ENCODE measurements at regions not wholly inside any gene's neighbourhood (a gene's known extent, or its start where the extent isn't known, plus 50 kb on each side); places are given as distances from the start of the nearest gene placed in this dataset.
"Not testable (repeated sequence)": the region's sequence is repeated elsewhere in the genome, so short reads cannot be mapped to it uniquely, and the experiment has no call there.

- no peak for DNase-seq (ENCODE audit: low spot score)
Observed at GRCh38 chr10:4230036-4230435, 445.0 kb upstream of the KLF6 start.

DNA sequence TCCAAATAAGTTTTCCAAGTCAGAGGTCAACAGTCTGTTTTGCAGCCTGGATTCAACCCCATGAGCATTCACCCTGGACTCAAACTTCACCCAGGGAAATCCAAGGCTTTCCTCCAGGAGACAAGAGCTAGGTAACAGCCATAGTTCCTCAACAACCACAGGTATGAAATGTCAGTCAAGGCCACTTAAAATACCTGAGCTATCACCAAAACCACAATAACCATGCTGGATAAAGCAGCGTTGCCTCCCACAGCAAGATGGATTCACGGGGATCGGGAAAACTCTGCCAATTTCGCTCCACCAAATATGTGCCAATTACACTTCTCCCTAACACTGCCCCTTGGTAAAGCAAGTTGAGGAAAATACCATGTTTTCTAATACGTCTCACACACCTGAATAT is 444.1 kb upstream of the KLF6 start:
- no peak for DNase-seq (ENCODE audit: low spot score)

GRCh38 chr10:4227586-4227985 is 442.6 kb upstream of the KLF6 start:
- no peak for DNase-seq (ENCODE audit: low spot score)

DNA sequence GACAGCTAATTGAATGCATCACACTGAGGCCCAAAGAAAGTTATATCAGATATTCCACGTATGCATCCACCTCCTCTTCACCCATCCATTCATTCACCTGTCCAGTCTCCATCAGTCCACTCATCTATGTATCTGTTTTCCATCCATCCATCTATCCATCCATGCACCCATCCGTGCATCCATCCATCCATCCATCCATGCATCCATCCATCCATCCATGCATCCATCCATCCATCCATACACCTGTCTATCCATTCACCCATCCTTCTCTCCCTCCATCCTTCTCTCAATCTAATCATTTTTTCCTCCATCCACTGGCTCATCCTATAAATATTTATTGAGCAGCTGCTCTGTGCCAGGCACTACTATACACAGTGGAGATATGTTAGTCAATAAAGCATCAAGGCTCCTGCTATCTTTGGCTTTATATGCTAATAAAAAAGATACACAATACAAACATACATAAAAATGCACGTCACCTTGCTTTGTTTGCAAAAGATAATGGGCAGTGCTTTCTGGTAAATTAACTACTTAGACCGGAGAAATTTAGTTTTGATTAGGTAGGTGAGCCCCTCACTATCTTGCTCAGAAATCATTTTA is 442.0 kb upstream of the KLF6 start:
- DNase-seq (ENCODE audit: low spot score) = no peak

DNA sequence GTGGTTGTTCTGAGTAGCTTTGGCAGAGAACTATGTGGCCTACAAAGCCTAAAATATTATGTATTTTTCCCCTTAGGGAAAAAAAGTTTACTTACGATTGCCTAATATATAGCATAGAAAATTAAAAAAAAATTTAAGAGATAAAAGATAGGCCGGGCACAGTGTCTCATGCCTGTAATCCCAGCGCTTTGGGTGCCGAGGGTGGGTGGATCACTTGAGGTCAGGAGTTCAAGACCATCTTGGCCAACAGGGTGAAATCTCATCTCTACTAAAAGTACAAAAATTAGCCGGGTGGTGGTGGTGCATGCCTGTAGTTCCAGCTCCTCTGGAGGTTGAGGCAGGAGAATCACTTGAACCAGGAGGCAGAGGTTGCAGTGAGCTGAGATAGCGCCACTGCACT is 439.2 kb upstream of the KLF6 start:
- no peak for DNase-seq (ENCODE audit: low spot score)

DNA sequence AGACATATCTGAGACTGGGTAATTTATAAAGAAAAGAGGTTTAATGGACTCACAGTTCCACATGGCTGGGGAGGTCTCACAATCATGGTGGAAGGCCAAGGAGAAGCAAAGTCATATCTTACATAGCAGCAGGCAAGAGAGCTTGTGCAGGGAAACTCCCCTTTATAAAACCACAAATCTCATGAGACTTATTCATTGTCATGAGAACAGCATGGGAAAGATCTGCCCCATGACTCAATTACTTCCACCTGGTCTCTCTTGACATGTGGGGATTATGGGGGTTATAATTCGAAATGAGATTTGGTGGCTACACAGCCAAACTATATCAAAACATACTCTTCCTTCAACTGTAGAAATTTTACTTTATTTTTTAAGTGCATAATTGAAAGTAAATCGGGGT is 436.3 kb upstream of the KLF6 start:
- DNase-seq (ENCODE audit: low spot score) = not testable (repeated sequence)

DNA sequence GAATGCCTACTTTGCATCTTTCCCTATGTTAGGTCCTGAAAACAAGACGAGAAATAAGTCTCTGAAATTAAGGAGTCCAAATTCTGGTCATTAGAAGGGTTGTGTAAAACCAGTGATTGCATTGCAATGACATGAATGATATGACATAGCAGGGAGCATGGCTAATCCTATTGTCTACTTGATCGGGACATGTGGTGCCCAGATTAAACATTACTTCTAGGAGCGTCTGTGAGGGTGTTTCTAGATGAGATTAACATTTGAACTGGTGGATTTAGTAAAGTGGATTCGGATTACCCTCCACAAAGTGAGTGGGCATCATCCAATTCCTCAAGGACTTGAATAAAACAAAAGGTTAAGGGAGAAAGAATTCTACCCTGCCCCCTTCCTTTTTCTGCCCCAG is 434.9 kb upstream of the KLF6 start:
- no peak for DNase-seq (ENCODE audit: low spot score)

- no peak for DNase-seq (ENCODE audit: low spot score)
Observed at GRCh38 chr10:4217653-4218052, 432.6 kb upstream of the KLF6 start.

- no peak for DNase-seq (ENCODE audit: low spot score)
Observed at GRCh38 chr10:4217187-4217586, 432.2 kb upstream of the KLF6 start.

DNA sequence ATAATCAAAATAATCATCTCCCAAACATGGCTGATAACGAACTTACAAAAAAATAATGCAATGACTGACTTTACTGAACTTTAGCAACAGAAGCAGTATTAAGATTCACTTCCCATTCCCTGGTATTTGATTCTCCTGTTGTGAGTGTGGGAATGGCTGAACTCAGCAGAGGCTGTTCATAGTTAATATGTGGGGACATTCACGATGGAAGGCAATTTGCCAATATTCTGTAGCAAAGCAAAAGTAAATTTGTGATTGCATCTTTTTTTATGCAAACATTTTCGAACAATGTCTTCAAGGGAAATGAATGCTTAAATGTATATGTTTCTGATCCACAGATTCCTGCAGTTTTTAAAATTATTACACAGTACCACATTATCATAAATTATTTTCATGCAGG is 431.7 kb upstream of the KLF6 start:
- no peak for DNase-seq (ENCODE audit: low spot score)

DNA sequence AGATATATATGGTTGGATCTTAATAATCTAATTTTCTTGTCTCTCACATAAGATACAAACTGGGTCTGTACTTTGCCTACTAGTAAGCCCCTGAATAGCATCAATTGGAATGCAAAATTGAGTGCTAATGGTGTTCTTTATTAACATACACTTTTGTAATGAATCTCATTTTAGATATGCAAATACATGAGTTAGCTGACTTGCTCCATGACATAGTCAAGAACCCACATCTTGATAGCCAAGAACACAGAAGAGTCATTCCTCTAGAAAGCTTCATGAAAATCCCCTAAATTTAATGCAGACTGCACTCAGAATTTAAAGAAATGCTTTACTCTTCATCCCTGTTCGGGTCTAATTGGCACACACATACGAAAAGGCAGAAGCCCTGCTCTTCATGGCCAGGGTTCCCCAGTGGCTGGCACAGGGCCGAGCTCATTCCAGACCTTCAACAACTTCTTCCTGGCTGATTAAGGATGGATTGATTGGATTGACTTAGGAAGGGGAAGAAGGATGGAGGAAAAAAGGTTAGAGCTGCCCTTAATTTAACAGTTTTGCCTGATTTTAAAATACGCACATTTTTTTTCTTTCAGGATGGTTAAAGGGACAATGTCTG is 431.1 kb upstream of the KLF6 start:
- no peak for DNase-seq (ENCODE audit: low spot score)

GRCh38 chr10:4215485-4215884 is 430.5 kb upstream of the KLF6 start:
- DNase-seq (ENCODE audit: low spot score) = no peak

DNA sequence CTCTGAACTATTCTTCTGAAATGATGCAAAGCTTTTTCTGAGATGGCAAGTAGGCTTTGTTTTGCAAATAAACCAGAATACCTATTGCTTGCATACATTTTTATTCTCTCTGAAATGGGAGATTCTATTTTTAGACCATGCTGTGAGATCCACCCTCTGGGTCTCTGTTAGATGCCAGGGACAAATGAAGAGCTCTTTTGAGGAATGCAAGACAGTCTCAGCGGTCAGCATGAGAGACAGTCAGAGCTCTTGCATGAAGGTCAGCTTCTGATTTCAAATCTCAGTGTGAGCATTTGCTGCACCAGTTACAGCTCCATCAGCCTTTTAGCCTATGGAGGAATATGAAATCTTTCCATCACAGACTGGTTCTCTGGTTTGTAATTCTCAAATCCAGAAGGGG is 429.9 kb upstream of the KLF6 start:
- no peak for DNase-seq (ENCODE audit: low spot score)

- no peak for DNase-seq (ENCODE audit: low spot score)
Observed at GRCh38 chr10:4213441-4213840, 428.4 kb upstream of the KLF6 start.

GRCh38 chr10:4212111-4212630 is 427.2 kb upstream of the KLF6 start:
- no peak for DNase-seq (ENCODE audit: low spot score)

DNA sequence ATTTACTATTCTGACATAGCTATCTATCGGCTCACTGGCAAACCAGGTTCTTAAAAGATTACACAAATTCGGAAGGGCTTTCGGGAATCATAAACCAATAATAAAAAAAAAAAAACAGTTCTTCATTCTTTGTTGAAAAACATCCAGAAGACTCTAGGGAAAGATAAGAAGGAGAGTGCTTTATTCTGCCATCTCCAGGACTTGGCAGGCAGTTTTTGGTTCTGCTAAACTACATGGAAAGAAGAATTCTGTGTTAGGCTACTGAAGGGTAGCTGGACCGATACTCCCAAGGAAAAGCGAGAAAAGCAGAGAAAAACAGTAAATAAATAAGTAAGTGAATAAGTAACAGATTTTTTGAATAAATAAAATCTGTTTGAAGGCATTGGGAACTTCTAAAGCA is 423.5 kb upstream of the KLF6 start:
- no peak for DNase-seq (ENCODE audit: low spot score)

DNA sequence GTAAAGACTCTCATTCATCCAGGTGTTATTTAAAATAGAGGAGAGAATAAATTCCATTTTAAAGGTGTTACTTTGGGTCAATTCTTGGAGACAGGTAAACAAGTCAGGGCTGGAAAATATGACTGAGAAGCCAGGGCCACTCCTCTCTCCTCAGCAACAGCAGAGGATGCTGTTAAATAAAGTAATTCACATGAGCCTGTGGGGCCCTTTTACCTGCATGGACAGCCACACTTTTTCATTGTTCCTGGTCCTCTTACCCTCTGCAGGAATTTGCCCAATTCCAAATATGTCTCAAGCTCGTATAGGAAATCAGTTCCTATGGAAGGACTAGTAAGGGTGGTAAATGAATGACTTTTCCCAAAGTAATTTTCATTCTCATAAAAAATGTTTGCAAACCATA is 420.1 kb upstream of the KLF6 start:
- no peak for DNase-seq (ENCODE audit: low spot score)

GRCh38 chr10:4202938-4203337 is 417.9 kb upstream of the KLF6 start:
- DNase-seq (ENCODE audit: low spot score) = no peak

DNA sequence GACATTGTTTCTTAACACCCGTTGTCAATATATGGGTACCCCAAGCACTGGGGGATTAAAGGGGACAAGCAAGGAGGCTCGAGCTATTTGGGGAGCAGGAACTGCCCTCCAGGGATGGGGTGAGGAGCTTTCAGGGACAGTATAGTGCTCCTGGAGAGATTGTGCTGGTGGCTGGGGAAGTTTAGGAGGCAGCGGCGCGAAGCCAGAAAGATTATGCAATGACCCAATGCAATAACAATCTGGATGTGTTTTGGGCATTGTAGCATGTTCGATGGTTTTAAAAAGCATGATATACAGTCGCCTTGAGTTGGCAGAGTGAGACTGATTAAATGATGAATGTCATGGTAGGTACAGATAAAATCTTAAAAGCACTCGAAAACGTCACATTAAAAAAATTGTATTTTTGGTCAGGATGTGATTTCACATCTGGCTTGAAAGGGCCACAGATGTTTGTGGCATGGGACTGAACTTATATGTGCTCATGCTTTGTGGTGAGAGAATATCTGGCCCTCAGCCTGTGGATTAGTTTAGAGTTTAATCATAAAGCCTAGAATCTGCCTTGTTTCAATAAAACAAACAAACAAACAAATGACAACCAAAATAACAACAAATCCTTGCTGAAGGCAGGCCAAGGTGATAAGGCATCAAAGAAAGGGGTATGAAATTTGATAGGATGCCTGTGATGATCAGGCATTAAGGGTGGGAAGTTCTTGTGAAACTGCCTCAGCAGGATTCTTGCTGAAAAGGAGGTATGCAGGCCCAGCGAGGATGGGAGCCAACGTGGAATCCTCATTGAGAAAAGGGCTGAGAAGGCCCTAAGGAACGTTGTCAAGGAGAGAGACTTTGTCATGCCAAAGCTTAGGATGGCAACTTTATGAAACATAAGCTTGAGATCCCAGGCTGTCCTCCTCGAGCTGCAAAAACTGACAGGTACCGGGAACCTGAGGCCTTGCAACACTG is 417.1 kb upstream of the KLF6 start:
- DNase-seq (ENCODE audit: low spot score) = no peak

DNA sequence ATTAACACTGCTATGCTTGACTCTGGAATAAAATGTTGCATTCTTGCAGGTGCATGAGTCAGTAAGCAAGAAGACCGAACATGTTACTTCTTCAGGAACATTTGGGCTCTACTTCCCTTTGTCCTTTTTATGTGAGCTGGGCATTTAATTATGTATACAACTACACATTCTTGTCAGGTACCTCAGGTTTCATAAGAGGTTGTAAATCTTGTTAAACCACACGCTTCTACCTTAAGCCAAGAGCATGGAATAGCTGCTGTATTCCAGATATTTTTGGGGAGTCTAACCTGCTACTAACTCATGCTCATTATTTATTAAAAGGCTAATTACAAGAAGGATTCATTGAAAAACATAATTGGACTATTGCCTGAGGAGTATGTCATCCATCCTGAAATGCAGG is 414.2 kb upstream of the KLF6 start:
- DNase-seq (ENCODE audit: low spot score) = no peak

GRCh38 chr10:4198216-4198615 is 413.2 kb upstream of the KLF6 start:
- no peak for DNase-seq (ENCODE audit: low spot score)

DNA sequence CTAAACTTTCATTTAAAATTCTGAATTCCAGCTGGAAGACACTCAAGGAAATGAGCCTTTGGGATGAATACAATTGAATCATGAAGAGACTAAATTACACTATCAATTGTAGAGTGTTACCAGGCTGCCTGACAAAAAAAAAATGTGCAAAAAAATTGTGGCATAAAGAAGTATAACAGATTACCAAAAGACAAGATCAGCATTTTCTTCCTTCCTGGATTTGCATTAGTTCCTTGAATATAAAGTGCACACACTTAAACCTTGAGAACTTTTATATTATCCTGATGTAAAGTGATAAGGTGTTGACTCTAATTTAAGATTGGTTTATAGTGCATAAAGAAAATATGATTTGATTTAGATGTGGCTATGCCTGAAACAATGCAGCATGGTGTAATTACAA is 412.7 kb upstream of the KLF6 start:
- DNase-seq (ENCODE audit: low spot score) = no peak

GRCh38 chr10:4196771-4197390 is 411.9 kb upstream of the KLF6 start:
- no peak for DNase-seq (ENCODE audit: low spot score)

Measured in CD4-positive, alpha-beta T cell treated with Interleukin-6 at 100 ng/mL for 8 hours (primary cell).